ENCODE measurements at regions not wholly inside any gene's neighbourhood (a gene's known extent, or its start where the extent isn't known, plus 50 kb on each side); places are given as distances from the start of the nearest gene placed in this dataset.

DNA sequence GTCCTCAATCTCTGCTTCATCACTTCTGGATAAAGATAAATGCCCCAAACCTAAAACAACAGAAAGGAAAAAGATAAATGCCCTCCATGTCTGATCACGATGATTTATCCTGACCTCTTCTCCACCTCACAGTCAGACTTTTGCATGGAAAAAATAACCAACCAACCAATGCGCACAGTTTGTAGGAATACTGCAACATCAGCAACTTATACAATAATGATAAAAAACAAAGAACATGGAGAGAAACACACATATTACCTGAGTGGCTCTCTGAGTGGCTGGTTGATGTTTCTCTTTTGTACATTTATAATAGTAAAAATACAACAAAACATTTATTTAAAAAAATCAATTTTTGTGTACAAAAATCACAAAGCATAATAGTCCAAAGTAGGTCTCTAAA, 93.0 kb upstream of the PUDP start:
- ChIA-PET POLR2A (no interaction called here), CTCF (no interaction called here)
- H3K27me3 Mint-ChIP-seq: no peaks in the 10 kb centered on the region
- ATAC-seq (no peak), DNase-seq (no peak)
- H3K4me3 Mint-ChIP-seq: no peak overlapping the region
- TF ChIP-seq, protein P1, sequence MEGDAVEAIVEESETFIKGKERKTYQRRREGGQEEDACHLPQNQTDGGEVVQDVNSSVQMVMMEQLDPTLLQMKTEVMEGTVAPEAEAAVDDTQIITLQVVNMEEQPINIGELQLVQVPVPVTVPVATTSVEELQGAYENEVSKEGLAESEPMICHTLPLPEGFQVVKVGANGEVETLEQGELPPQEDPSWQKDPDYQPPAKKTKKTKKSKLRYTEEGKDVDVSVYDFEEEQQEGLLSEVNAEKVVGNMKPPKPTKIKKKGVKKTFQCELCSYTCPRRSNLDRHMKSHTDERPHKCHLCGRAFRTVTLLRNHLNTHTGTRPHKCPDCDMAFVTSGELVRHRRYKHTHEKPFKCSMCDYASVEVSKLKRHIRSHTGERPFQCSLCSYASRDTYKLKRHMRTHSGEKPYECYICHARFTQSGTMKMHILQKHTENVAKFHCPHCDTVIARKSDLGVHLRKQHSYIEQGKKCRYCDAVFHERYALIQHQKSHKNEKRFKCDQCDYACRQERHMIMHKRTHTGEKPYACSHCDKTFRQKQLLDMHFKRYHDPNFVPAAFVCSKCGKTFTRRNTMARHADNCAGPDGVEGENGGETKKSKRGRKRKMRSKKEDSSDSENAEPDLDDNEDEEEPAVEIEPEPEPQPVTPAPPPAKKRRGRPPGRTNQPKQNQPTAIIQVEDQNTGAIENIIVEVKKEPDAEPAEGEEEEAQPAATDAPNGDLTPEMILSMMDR (IDR thresholded peaks at IDR 0.05): no peak
- H3K4me1 Mint-ChIP-seq (ENCODE audit: low read depth): no peaks in the 10 kb centered on the region
- no peak overlapping the region for H3K27ac Mint-ChIP-seq
- peaks cover under 1% of the 10 kb centered on the region for H3K9me3 Mint-ChIP-seq
- intact Hi-C loops (cut with micrococcal nuclease): no loop called here
- H3K36me3 Mint-ChIP-seq (ENCODE audit: low read depth): no peaks in the 10 kb centered on the region

DNA sequence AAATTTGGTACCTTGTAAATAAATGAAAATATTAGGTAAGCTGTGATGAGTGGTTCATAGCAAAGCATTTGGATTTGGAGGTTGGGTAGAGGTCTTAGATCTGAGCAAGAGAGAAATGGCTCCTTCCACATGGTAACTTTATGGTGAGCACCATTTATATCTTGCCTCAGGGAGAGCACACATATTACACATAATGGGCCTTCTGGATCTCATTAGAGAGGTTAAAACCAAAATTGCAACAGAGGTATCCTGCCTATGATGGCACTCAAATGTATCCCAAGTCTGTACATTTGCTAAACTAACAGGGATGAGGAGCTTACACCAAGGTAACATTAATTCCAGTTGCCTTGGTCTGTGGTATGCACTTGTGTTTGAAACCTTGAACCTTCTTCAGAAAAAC, 87.1 kb upstream of the PUDP start:
- no peaks in the 10 kb centered on the region for H3K9me3 Mint-ChIP-seq
- no peaks in the 10 kb centered on the region for H3K27me3 Mint-ChIP-seq
- no peak overlapping the region for H3K27ac Mint-ChIP-seq
- H3K4me3 Mint-ChIP-seq: no peak overlapping the region
- intact Hi-C loops (cut with micrococcal nuclease): no loop called here
- no peaks in the 10 kb centered on the region for H3K36me3 Mint-ChIP-seq (ENCODE audit: low read depth)
- POLR2A ChIA-PET: no interaction called here
- no peaks in the 10 kb centered on the region for H3K4me1 Mint-ChIP-seq (ENCODE audit: low read depth)
- DNase-seq (no peak), ATAC-seq (no peak)
- TF ChIP-seq, protein P1 (IDR thresholded peaks at IDR 0.05): no peak
- CTCF ChIA-PET: no interaction called here

DNA sequence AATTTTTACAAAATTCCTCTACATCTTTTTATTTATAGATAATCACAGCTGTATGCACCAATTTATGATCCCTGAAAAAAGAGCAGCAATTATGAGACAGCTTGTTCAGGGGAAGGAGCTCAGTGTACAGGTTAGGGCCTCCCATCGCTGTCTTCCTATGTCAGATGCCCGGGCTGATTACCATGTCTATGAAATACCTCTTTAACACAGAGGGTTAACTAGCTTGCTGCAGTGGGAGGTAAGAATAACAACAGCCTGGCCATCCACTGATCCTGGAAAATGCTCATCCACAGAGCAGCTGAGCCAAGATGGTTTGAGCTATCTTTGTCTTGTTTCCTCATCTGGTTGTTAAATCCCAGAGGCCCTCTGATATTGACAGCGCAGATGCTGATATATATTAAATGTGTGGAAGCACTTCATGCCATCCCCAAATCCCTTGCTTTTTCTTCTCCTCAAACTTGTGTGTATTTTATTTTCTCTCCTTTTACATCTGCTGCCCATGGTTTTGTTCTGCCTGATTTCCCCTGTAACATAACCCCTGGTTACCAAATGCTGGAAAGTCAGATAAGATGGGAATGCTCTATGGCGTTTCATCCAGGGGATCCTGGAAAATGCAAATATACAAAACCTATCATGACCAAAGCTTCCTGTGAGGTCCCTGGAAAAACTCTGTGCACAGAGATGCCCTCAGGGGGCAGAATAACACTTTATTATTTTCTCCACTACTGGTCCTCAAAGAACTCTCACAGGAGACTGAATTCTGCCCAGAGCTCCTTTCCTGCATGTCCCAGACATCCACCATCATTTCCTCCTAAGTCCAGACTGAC, 85.8 kb upstream of the PUDP start:
- Mint-ChIP-seq H3K27me3 (no peaks in the 10 kb centered on the region), H3K27ac (no peak overlapping the region), H3K4me1 (ENCODE audit: low read depth) (no peaks in the 10 kb centered on the region), H3K9me3 (no peaks in the 10 kb centered on the region), H3K4me3 (no peak overlapping the region), H3K36me3 (ENCODE audit: low read depth) (no peaks in the 10 kb centered on the region)
- ATAC-seq: no peak
- CTCF ChIA-PET: no interaction called here
- POLR2A ChIA-PET: no interaction called here
- no peak for DNase-seq
- TF ChIP-seq, protein P1 (IDR thresholded peaks at IDR 0.05): no peak
- intact Hi-C loops (cut with micrococcal nuclease): no loop called here

DNA sequence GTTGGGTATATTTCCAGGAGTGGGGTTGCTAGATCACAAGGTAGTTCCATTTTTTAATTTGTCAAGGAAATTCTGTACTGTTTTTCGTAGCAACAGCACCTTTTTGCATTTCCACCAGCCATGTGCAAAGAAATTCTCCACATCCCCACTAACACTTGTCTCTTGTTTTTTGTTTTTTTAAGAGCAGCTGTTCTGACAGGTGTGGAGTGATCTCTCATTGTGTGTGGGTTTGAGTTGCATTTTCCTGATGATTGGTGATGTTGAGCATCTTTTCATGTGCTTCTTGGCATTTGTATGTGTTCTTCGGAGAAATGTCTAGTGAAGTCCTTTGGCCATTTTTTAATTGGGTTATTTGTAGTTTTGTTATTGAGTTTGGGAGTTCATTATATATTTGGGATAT, 80.3 kb upstream of the PUDP start:
- Mint-ChIP-seq H3K27me3 (no peaks in the 10 kb centered on the region), H3K4me3 (no peak overlapping the region), H3K4me1 (ENCODE audit: low read depth) (no peaks in the 10 kb centered on the region), H3K36me3 (ENCODE audit: low read depth) (no peaks in the 10 kb centered on the region), H3K27ac (no peak overlapping the region), H3K9me3 (no peaks in the 10 kb centered on the region)
- intact Hi-C loops (cut with micrococcal nuclease): no loop called here
- ATAC-seq (no peak), DNase-seq (no peak)
- ChIA-PET POLR2A (no interaction called here), CTCF (no interaction called here)
- TF ChIP-seq, protein P1 (IDR thresholded peaks at IDR 0.05): no peak

DNA sequence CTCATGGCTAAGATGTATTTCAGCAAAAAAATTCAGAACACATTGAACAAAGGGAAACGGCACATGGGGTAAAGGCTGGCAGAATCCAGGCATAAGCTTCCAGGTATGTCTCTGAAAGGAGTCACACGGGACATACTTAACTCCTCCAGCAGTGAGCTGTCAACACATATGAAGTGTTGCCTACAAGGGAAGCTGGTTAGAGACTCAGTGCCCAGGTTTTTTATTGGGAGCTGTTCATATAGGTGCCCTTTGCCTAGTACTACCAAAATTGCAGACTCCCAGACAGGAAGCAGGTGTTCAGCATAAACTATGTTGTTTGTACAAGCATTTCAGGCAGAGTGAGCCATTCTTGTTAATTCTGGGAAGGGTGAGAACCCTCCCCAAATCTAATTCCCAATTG, 77.4 kb upstream of the PUDP start:
- Mint-ChIP-seq H3K4me3 (no peak overlapping the region), H3K36me3 (ENCODE audit: low read depth) (no peaks in the 10 kb centered on the region), H3K4me1 (ENCODE audit: low read depth) (no peaks in the 10 kb centered on the region), H3K9me3 (no peaks in the 10 kb centered on the region), H3K27ac (no peak overlapping the region), H3K27me3 (no peaks in the 10 kb centered on the region)
- intact Hi-C loops (cut with micrococcal nuclease): no loop called here
- ChIA-PET CTCF (no interaction called here), POLR2A (no interaction called here)
- DNase-seq (no peak), ATAC-seq (no peak)
- TF ChIP-seq, protein P1 (IDR thresholded peaks at IDR 0.05): no peak

Data from activated CD8-positive, alpha-beta T cell treated with anti-CD3 and anti-CD28 coated beads for 36 hours (primary cell).